CD4-positive, alpha-beta T cell treated with Interleukin-12 subunit alpha and Interleukin-12 subunit beta, for 1 hour (primary cell): ENCODE measurements at regions not wholly inside any gene's neighbourhood (a gene's known extent, or its start where the extent isn't known, plus 50 kb on each side); places are given as distances from the start of the nearest gene placed in this dataset.
"Not testable (repeated sequence)": the region's sequence is repeated elsewhere in the genome, so short reads cannot be mapped to it uniquely, and the experiment has no call there.

Experiments used
- DNase-seq: peaks from one replicate; pipeline ENCODE4 v3.0.0-alpha.2; 2020

DNA sequence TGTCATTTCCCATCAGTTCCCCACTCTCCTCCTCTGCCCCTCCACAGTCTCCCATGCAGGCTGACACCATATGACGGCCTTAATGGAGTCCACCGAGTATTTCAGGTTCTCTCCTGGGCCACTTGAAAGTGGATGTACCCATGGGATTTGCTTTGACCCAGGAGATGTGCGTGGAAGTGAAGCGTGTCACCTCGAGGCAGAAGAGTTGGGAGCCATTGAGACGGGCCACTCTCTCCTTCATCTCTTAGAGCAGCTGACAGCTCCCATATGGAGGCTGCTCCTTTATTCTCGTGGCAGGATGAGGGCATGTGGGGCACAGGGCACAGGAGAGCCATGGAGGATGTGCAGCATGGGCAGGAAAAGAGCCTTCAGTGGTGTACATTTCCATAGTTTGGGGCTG is 144.7 kb upstream of the CRYM start:
- not testable (repeated sequence) for DNase-seq

DNA sequence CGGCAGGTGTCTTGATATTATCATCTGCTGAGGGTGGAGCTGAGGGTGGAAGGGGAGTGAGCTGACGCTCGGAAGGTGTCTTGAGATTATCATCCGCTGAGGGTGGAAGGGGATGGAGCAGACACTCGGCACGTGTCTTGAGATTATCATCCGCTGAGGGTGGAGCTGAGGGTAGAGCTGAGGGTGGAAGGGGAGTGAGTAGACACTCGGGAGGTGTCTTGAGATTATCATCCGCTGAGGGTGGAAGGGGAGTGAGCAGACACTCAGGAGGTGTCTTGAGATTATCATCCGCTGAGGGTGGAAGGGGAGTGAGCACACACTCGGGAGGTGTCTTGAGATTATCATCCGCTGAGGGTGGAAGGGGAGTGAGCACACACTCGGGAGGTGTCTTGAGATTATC is 126.6 kb upstream of the CRYM start:
- peak; percentile 34 for DNase-seq

DNA sequence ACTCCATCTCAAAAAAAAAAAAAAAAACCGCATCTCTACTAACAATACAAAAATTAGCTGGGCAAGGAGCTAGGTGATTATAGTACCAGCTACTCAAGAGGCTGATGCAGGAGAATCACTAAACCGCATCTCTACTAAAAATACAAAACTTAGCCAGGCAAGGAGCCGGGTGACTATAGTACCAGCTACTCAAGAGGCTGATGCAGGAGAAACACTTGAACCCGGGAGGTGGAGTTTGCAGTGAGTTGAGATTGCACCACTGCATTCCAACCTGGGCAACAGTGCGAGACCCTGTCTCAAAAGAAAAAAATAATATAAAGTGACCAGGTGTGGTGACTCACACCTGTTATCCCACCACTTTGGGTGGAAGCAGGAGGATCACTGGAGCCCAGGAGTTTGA is 119.8 kb upstream of the CRYM start:
- DNase-seq, result not testable (repeated sequence)

DNA sequence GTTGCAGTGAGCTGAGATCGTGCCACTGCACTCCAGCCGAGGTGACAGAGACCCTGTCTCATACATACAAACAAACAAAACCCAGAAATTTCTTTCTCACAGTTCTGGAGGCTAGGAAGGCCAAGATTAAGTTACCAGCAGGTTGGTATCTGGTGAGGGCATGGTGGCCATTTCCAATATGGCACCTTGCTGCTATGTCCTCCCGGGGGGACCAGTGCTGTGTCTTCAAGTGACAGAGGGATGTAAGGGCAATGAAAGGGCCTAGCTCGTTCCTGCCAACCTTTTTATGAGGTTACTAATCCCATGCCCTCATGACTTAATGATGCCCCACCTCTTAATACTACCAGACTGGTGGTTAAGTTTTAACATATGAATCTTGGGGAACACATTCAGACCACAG is 118.5 kb upstream of the CRYM start:
- not testable (repeated sequence) for DNase-seq

DNA sequence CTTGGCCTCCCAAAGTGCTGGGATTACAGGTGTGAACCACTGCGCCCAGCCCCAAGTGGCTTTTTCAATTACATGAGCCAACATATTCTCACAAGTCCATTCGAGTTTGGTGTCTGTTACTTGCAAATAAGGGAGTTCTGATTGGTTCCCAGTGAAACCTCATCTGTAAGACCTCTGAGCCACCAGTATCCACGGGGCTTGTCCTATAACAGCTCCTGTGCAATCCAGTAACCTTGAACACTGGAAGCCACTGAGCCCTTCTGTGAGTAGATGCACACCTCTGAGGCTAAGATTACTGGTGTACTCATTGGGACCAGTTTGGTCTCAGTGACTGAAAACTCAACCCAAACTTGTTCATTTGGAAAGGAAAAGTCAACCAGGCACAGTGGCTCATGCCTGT is 112.5 kb upstream of the CRYM start:
- not testable (repeated sequence) for DNase-seq

DNA sequence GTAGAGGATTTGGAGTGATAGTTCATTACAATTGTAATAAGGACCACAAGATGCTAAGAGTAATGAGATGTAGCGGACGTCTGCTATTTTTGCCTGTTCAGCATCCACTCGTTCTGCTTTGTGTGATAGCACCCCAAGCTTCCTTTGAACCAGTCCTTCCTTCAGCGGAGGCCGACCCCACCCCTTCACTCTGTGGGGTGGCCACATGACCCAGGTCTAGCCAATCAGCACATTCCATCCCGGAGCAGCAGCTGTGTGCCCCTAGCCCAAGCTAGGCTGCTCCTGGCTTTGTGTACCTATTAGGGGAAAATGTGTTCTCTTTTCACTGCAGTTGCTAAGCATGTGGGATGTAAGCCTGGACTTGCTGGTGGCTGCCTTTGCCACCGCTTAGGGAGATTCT is 111.8 kb upstream of the CRYM start:
- DNase-seq, result not testable (repeated sequence)

DNA sequence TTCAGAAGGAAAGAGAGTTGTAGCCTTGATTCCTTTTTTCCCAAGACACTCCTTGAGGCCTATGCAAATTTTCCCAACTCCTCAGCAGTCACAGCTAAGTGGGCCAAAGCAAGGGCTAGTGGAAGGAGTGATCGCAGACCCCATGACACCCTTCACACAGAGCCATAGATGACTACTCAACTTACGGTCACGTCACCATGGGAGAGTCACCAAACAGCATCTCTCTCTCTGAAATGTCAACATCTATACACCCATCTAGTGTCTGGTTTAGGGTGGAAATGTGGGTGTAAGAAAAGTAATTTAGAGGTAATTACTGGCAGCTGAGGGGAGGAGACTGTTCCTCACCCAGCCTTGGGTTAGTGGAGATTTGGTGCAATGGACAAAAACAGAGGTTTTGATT is 109.7 kb upstream of the CRYM start:
- DNase-seq, result not testable (repeated sequence)

DNA sequence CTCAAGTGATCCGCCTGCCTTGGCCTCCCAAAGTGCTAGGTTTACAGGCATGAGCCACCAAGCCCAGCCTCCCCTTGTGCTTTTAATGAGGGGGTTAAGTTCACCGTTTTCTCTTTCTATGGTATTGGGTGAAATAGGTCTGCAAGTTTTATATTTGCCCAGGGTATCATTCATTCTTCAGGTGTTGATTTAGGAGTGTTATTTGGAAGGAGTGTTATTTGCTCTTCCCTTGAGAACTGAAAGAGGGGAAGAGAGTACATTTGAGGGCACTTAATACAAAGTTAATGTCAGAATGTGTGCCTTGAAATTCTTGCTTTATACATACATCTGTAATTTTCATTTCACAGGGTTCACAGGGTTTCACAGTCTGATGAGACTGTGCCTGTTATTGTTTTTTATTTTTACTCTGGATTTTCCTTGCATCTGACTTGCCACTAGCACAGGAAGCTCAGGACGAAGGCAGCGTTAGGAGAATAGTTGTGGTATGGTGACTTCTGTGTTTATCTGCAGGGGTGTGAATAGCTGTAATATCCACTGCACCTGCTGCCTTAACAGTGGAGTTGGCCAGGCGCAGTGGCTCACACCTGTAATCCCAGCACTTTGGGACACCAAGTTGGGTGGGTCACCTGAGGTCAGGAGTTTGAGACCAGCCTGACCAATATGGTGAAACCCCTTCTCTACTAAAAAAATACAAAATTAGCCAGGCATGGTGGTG is 108.3 kb upstream of the CRYM start:
- not testable (repeated sequence) for DNase-seq

DNA sequence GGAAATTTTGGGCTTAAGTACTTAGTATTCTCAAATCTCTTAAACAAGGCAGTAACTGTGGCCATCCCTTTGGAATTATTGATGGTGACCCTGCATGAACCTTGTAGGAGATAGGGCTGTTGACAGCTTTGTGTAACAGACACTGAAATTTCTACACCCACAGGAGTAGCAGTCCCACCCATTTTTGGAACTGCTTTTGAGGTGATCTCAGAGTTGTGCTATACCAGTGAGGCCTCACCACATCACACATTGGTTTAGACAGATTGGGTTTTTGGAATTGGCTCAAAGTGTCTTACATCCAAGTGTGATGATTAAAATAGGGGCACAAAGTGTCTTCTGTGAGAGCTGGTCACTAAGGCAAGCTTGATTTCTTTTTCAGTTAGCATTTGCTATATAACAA is 105.6 kb upstream of the CRYM start:
- DNase-seq, result not testable (repeated sequence)

DNA sequence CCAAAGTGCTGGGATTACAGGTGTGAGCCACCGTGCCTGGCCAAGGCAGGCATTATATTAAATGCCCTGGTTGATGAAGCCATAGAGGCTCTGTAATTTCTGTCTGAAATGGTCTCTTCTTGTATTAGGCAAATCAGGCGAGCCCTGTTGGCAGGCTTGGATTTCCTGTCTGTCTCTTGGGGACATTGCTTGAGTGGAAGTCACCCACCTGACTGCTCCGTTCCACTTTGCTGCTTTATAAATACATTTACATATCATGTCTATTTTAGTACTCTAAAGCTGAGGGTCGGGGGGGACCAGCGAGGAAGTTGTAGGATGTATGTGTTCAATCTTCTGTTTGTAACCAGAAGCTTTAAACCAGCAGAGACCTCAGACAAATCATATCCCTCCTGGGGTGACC is 101.6 kb upstream of the CRYM start:
- not testable (repeated sequence) for DNase-seq

DNA sequence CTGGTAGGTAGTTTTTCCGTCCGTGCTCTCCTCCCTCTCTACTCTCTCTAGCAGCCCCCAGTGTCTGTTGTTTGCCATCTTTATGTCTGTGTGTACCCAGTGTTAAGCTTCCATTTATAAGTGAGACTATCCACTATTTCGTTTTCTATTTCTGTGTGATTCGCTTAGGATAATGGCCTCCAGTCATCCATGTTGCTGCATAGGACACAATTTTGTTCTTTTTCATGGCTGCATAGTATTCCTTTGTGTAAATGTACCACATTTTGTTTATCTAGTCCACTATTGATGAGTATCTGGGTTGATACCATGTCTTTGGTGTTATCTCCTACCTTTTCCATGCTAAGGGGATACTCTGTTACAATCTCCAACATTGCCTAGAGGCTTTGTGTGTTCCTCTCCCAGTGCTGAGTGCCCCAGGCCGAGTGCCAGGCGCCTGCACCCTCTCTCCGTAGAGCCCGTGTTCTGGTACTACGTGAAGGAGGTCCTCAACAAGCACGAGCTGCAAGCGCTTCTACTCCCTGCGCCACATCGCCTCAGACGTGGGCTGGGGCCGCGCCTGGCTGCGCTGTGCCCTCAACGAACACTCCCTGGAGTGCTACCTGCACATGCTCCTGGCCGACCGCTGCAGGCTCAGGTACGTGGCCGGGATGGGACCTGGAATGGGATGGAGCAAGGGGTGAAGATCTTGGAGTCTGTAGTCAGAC is 98.3 kb upstream of the CRYM start:
- DNase-seq, result not testable (repeated sequence)

DNA sequence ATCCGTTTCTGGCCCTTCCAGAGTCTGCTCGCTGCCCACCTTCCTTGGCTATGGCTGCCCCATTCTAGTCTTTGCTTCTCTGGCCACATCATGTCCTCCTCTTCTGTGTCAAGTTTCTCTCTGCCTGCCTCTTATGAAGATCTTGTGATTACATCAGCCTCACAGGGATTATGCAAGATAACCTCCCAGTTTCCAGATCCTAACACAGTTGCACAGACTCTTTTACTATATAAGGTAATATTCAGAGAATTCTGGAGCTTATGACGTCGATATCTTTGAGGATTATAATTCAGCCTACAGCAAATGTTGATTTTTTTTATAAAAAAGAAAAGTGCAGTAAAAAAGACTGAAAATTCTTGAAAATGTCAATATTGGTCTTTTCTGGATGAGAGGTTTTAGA is 97.2 kb upstream of the CRYM start:
- not testable (repeated sequence) for DNase-seq

DNA sequence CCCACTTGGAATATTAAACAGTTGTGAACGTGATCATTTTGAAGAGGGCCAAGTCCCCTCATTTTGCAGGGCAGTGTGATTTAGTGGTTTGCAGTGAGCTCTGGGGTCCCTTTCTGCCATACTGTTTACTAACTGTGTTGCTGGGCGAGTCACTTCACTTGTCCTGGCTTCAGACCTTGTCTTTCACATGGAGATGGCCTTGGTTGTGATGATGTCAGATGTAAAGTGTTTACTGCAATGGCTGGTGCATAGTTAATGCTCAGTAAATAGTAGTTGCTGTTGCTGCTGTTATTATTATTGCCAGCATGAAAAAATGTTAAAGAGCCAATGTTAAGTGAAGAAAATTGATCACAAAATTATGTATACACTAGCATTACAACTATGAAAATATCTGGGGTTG is 95.4 kb upstream of the CRYM start:
- not testable (repeated sequence) for DNase-seq

DNA sequence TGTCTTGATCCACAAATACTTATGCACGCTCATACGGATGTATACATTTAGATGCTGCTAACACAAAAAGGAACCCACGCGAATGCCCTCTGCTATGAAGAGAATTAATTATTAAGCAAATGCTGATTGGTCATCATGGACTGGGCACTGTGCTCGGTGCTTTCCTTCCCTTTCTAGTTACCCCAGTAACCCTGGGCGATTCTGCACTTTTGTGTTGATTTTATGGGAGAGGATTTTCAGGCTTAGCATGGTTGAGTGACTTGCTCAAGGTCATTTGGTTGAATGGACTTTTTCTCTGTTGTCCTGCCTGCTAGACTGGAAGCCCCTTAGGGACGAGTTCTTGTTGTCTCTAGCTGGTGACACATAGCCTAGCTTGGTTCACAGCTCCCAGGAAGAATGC is 94.8 kb upstream of the CRYM start:
- DNase-seq, result not testable (repeated sequence)

DNA sequence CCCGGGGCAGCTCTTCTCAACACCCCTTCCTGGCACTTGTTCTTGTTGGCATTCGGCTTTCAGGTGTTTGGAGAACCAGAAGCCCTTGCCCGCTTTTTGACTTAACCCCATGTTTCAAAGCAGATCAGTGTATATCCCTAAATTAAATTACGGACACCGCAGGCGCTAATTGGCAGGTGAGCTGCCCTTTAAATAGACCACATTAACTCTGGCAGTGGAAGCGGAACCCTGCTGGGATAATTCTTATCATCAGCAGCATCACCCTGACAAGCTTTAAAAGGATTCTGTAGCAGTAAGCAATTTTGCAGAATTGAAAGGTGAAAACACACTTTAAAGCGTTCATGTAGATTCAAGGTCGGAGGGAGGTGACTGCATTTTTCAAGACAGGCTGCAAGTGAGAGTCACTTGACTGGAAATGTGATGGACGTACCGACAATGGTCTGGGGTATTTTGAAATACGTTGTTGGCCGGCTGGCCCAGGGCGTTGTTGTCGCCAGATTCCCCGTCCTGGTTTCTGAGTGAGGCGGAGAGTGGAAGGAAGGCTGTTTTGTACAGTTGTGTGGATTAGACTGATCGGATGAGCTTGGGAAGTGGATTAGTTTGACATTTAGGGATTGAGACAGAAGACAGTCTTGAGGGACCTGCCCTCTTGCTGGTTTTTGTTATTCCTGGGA is 94.2 kb upstream of the CRYM start:
- not testable (repeated sequence) for DNase-seq

DNA sequence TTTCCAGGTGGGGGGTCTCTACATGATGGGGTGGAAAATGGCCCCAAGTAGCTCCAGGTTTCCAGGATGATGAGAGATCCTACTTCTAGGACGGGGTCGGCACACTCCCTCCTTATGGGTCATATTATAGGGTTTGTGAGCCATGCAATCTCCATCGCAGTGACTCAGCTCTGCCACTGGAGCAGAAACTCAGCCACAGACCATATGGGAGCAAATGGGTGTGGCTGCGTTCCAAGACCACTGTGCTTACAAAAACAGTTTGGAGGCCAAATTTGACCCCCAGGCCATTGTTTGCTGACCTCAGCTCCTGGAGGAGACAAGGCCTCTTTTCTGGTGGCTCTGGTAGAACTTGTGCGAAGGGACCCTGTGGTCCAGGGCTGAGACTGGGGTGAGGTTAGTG is 92.7 kb upstream of the CRYM start:
- DNase-seq, result not testable (repeated sequence)

DNA sequence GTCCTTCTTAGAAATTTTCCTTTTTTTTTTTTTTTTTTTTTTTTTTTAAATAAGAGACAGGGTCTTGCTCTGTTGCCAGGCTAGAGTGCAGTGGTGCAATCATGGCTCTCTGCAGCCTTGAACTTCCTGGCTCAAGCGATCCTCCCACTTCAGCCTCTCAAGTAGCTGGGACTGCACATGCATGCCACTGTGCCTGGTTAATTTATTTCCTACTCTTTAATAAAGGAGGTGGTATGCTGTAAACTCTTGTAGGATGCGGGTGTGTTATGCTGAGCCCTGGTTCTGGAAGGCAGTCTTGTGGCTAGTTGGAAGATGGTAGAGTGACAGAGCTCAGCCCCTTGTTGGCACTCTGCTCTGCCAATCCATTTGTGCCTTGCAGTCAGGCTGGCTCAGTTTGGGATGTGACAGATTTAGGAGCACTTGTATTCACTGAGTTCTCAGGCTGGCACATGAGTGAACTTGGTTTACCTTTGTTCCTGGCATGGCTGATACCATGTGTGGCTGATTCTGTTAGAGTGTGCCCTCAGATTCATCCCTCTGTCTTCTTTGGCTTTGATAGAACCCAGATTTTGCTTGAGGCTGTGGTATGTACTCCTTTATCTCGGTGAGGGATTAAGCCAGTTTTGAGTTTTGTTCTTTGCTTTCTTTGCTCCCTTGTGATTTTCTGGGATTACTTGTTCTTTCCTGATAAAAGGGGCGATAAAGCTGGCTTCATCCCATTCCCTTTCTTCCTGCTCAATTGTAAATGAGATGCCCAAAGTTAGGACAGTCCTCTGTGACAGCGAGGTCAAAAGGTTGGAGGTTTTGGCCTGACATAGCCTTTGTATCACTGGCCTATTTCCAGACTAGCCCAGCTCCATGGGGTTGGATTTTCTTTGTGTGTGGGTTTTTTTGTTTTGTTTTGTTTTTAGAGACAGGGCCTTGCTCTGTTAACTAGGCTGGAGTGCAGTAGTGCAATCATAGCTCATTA is 91.2 kb upstream of the CRYM start:
- DNase-seq, result not testable (repeated sequence)

DNA sequence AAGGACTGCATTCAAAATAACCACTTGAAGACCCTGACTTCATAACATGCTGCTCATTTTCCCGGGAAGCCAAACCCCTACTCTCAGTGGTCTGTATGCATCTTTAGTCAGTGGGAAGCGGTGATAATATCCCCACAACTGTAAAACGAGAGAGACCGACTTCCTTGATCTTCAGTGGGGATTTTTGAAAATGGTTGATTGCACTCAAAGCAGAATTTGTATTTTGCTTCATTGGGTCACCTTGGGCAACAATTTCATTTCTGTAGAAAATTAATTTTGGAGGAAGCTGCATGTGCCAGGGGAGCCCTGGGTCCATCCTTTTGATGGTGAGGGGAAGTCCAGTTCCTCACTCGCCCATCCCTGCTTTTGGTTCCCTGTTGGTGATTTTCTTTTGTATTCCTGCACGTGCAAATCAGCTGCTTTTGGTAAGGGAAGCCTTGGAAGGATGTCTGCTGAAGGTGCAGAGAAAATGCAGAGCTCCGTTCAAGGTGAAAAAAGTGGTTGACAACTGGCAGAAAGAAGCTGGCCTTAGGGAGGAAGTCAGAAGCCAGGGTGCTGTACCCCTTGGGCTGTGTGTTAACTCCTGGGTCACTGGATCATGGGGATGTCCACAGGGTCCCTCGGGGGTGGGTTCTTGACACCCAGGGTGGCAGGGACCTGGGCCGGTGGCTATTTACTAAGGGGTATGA is 89.8 kb upstream of the CRYM start:
- not testable (repeated sequence) for DNase-seq

DNA sequence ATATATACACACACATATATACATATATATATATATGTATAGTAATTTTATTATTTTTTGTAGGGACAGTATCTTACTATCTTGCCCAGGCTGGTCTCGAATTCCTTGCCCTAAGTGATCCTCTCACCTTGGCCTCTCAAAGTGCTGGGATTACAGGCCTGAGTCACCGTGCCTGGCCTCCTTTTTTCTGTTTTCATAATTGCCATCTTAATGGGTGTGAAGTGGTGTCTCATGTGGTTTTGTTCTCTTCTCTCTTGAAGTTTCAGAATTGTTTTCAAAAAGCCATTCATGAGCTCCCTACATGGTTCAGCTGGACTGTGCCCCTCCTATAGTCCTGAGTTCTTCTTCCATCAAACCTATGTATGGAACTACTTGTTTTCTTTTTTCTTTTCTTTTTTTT is 88.9 kb upstream of the CRYM start:
- DNase-seq, result not testable (repeated sequence)

DNA sequence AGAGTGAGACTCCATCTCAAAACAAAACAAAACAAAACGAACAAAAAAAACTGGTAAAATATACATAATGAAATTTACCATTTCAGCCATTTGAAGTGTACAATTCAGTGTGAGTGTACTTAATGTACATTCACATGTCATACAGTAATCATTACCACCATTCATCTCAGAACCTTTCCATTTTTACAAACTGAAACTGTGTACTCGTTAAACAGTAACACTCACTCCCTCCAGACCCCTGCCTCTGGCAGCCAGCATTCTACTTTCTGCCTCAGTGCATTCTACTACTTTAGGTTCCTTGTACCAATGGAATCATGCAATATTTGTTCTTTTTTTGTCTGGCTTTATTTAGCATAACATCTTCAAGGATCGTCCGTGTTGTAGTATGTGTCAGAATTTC is 87.5 kb upstream of the CRYM start:
- not testable (repeated sequence) for DNase-seq

DNA sequence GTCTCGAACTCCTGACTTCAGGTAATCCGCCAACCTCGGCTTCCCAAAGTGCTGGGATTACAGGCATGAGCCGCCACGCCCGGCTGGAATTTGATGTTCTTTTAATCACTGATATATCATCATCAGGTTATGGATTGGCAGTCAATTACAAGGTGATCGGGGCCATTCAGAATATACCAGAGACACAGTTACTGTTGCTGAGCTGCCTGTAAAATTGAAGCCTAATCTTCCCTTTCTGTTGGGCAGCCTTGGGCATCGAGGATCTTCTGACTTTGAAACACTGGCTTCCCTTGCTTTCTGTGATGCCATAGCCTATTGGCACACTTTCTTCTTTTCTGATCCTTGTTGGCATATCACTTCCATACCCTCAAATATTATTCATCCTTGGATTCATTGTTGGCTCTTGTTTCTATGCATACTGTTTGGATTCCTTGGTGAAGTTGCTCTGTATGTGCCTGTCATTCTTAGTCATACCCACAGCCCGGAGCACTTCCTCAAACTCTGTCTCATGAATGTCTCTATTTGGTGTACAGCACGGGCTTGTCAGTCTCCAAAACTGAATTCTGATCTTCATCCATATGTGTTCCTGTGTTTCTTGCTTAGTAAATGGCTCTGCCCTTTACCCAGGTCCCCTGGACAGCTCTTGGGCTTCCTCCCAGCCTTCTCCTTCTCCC is 85.6 kb upstream of the CRYM start:
- DNase-seq, result not testable (repeated sequence)
